B cell (primary cell): ENCODE measurements at regions not wholly inside any gene's neighbourhood (a gene's known extent, or its start where the extent isn't known, plus 50 kb on each side); places are given as distances from the start of the nearest gene placed in this dataset. TPM values are rescaled to one million over a fixed set of nuclear protein-coding genes. Genes with fewer than 3 reads are reported as not detected.
"Not testable (repeated sequence)": the region's sequence is repeated elsewhere in the genome, so short reads cannot be mapped to it uniquely, and the experiment has no call there.

ENCODE experiments used
- ATAC-seq: fragments of 200-7000 bp; cut with Tn5 transposase; one replicate; pipeline ENCODE4 v1.10.0; 2021; ENCODE audit warnings: low read depth, mild to moderate bottlenecking, moderate number of reproducible peaks, moderate library complexity
- CTCF ChIA-PET: fragments of 350-600 bp; sonication (Branson Sonifier 250); formaldehyde crosslinking; loops from one replicate; lab custom pipeline; 2021; ENCODE audit warnings: antibody characterized with exemption, inconsistent platforms; lab: Charles Lee
- POLR2A ChIA-PET: fragments of 350-600 bp; sonication (Branson Sonifier 250); formaldehyde crosslinking; loops from one replicate; lab custom pipeline; 2021; ENCODE audit warnings: antibody characterized with exemption; lab: Charles Lee
- DNase-seq: peaks from one replicate; pipeline ENCODE4 v3.0.0; 2013
- H2AFZ ChIP-seq: 2 replicates; pipeline ENCODE4 v1.6.1; 2012; ENCODE audit warnings: mild to moderate bottlenecking, low read depth, low read length; ENCODE audit not compliant: insufficient read depth, poor library complexity, severe bottlenecking
- H3K27ac ChIP-seq, 2 donors: 1 replicate in 1 of 2; 2 replicates in 1 of 2; pipeline ENCODE4 v1.5.1; 2012 to 2013; ENCODE audit warnings: low read length in 2 of 2, mild to moderate bottlenecking in 2 of 2, moderate library complexity in 1 of 2
- H3K27me3 ChIP-seq, 4 experiments: fragments of 200-600 bp in 1 of 4; sonication (generic) in 1 of 4; replicated peaks in 1 of 4; 1 replicate in 2 of 4; 2 replicates in 2 of 4; pipeline versions ENCODE4 v1.6.1 to v1.7.0; 2013 to 2016; ENCODE audit warnings: low read length in 3 of 4, mild to moderate bottlenecking in 2 of 4, mixed read lengths in 1 of 4, moderate library complexity in 1 of 4; ENCODE audit not compliant: insufficient read depth in 4 of 4, control insufficient read depth in 3 of 4; ENCODE audit errors: control extremely low read depth in 1 of 4
- H3K36me3 ChIP-seq, 2 experiments: replicated peaks in 1 of 2; 1 replicate in 1 of 2; 2 replicates in 1 of 2; pipeline versions ENCODE4 v1.6.1 to v1.7.1; 2013; ENCODE audit warnings: low read length in 1 of 2; ENCODE audit not compliant: insufficient read depth in 2 of 2, control insufficient read depth in 1 of 2; ENCODE audit errors: control extremely low read depth in 1 of 2, extremely low read depth in 1 of 2
- H3K4me1 ChIP-seq, 2 donors: fragments of 200-600 bp in 1 of 2; sonication (generic) in 1 of 2; 1 replicate in 1 of 2; 2 replicates in 1 of 2; pipeline versions ENCODE4 v1.5.1 to v1.6.1; 2013 to 2017; ENCODE audit warnings: low read length in 2 of 2; ENCODE audit not compliant: control insufficient read depth in 2 of 2, insufficient read depth in 2 of 2
- H3K4me2 ChIP-seq: replicated peaks from 2 replicates; pipeline ENCODE3; 2012; ENCODE audit warnings: mild to moderate bottlenecking, low read depth, low read length; ENCODE audit not compliant: poor library complexity, severe bottlenecking
- H3K4me3 ChIP-seq, 5 experiments: fragments of 200-600 bp in 1 of 5; sonication (generic) in 1 of 5; 1 replicate in 3 of 5; 2 replicates in 2 of 5; pipeline versions ENCODE4 v1.5.1 to v1.7.0; 2011 to 2016; ENCODE audit warnings: low read length in 4 of 5, mild to moderate bottlenecking in 4 of 5, low read depth in 2 of 5, control low read depth in 1 of 5, moderate library complexity in 1 of 5; ENCODE audit not compliant: insufficient read depth in 1 of 5; ENCODE audit errors: control extremely low read depth in 1 of 5, extremely low read depth in 1 of 5
- H3K79me2 ChIP-seq: fragments of 200-600 bp; sonication (generic); one replicate; pipeline ENCODE4 v1.6.0; 2016; ENCODE audit warnings: low read length; ENCODE audit not compliant: control insufficient read depth, insufficient read depth
- H3K9ac ChIP-seq: fragments of 200-600 bp; sonication (generic); 2 replicates; pipeline ENCODE4 v1.6.1; 2017; ENCODE audit warnings: mild to moderate bottlenecking, low read length, moderate library complexity
- H3K9me3 ChIP-seq, 3 donors: one replicate each; pipeline versions ENCODE4 v1.6.1 to v1.7.1; 2013; ENCODE audit warnings: low read length in 2 of 3; ENCODE audit not compliant: control insufficient read depth in 2 of 3, insufficient read depth in 1 of 3; ENCODE audit errors: control extremely low read depth in 1 of 3
- H4K20me1 ChIP-seq: 2 replicates; pipeline ENCODE4 v1.6.0; 2012; ENCODE audit warnings: mild to moderate bottlenecking, low read length; ENCODE audit not compliant: insufficient read depth, control insufficient read depth, poor library complexity, severe bottlenecking
- H3K27ac Mint-ChIP-seq: one replicate; pipeline ENCODE4 v1.8.0; 2021; ENCODE audit warnings: mixed read lengths
- H3K27me3 Mint-ChIP-seq: one replicate; pipeline ENCODE4 v1.8.0; 2021; ENCODE audit warnings: mixed read lengths
- H3K4me1 Mint-ChIP-seq: one replicate; pipeline ENCODE4 v1.8.0; 2021; ENCODE audit warnings: mixed read lengths
- H3K4me3 Mint-ChIP-seq: one replicate; pipeline ENCODE4 v1.8.0; 2021; ENCODE audit warnings: mixed read lengths
- H3K9me3 Mint-ChIP-seq: one replicate; pipeline ENCODE4 v1.8.0; 2022; ENCODE audit warnings: mixed read lengths; ENCODE audit not compliant: insufficient read depth
- WGBS: methylation state at CpG from one replicate; pipeline ENCODE4 v1.1.5; 2013; ENCODE audit warnings: missing lambda C conversion rate; ENCODE audit not compliant: insufficient coverage; 5-methylcytosine and 5-hydroxymethylcytosine counted together
- intact Hi-C: fragments of 100-400 bp; cut with micrococcal nuclease; formaldehyde crosslinking; loops from one replicate; pipeline ENCODE4 v1.10.0; 2022
- small RNA-seq: library from RNA; depleted of rRNA; stranded (forward); fragments of <200 nt; gene quantifications from one replicate; pipeline ENCODE3, GENCODE V24; 2012; ENCODE audit warnings: low replicate concordance, low read depth; ENCODE audit not compliant: insufficient read length

DNA sequence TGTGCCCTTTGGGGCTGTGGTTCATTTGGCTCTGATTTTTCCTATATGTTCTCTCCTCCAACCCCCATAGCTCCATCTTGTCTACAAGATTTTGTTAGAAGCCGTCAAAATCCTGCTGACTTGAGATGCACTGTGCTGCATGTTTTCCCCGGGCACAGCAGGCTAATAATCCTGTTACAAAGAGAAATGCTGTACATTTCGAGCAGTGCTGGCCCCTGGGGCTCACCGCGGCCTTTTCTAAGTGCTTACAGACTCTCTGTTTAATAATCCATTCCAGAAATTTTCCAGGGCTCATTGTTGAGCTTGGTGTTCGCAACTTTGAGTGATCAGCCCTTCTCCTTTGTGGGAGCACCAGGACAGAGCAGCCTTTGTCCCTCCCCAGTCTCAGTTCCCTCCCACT is 158.6 kb downstream of the OR4F15 start:
- H3K4me3 ChIP-seq, H2AFZ ChIP-seq, H3K36me3 ChIP-seq, H3K9ac ChIP-seq, H4K20me1 ChIP-seq, intact Hi-C loops, H3K4me1 ChIP-seq, H3K27me3 ChIP-seq, H3K27me3 Mint-ChIP-seq, H3K4me1 Mint-ChIP-seq, H3K9me3 ChIP-seq, H3K9me3 Mint-ChIP-seq, CTCF ChIA-PET, H3K27ac ChIP-seq, ATAC-seq, DNase-seq, H3K4me3 Mint-ChIP-seq, H3K4me2 ChIP-seq, H3K79me2 ChIP-seq, H3K27ac Mint-ChIP-seq, POLR2A ChIA-PET: not testable (repeated sequence)
- WGBS, result no CpG with 5 or more reads among the region's 6 CpGs

DNA sequence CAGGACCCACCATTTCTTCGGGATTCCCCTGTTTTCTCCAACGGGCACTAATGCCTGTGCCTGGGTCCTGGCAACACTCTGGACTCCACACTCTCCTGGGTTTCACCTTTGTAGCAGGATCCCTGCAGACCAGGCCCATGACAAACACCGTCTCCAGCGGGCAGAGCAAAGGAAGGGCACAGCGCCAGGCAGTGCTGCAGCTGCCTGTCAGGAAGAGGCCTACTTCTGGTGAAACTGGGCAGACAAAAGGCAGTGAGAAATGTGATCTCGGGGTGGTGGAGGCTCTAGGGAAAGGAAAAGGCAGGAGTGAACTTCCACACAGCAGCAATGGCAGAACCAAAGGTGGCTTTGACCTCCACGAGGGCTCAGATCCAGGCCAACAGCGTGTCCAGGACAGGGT is 165.3 kb downstream of the OR4F15 start:
- DNase-seq, H3K4me2 ChIP-seq, H2AFZ ChIP-seq, H3K27me3 Mint-ChIP-seq, CTCF ChIA-PET, H3K9me3 Mint-ChIP-seq, H3K27ac ChIP-seq, ATAC-seq, POLR2A ChIA-PET, H3K79me2 ChIP-seq, H3K27ac Mint-ChIP-seq, H3K27me3 ChIP-seq, H3K4me3 Mint-ChIP-seq, H3K36me3 ChIP-seq, intact Hi-C loops, H4K20me1 ChIP-seq, H3K9ac ChIP-seq, H3K4me3 ChIP-seq, H3K4me1 Mint-ChIP-seq, H3K4me1 ChIP-seq, H3K9me3 ChIP-seq: not testable (repeated sequence)
- WGBS, result no CpG with 5 or more reads among the region's 8 CpGs

DNA sequence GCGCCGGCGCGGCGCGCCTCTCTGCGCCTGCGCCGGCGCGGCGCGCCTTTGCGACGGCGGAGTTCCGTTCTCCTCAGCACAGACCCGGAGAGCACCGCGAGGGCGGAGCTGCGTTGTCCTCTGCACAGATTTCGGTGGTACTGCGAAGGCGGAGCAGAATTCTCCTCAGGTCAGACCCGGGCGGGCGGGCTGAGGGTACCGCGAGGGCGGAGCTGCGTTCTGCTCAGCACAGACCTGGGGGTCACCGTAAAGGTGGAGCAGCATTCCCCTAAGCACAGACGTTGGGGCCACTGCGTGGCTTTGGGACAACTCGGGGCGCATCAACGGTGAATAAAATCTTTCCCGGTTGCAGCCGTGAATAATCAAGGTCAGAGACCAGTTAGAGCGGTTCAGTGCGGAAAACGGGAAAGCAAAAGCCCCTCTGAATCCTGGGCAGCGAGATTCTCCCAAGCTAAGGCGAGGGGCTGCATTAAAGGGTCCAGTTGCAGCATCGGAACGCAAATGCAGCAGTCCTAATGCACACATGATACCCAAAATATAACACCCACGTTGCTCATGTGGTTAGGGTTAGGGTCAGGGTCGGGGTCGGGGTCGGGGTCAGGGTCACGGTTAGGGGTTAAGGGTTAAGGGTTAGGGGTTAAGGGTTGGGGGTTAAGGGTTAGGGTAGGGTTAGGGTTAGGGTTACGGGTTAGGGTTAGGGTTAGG is 168.4 kb downstream of the OR4F15 start:
- H3K27ac Mint-ChIP-seq, CTCF ChIA-PET, H3K27me3 Mint-ChIP-seq, ATAC-seq, H3K4me3 ChIP-seq, H3K79me2 ChIP-seq, H3K9ac ChIP-seq, H4K20me1 ChIP-seq, H3K27me3 ChIP-seq, POLR2A ChIA-PET, H3K4me1 Mint-ChIP-seq, intact Hi-C loops, H3K4me2 ChIP-seq, H3K4me1 ChIP-seq, H3K27ac ChIP-seq, H3K4me3 Mint-ChIP-seq, H3K36me3 ChIP-seq, H3K9me3 ChIP-seq, H2AFZ ChIP-seq, H3K9me3 Mint-ChIP-seq: not testable (repeated sequence)
- 83% methylated on average over 49 of the region's 53 CpGs for WGBS
- DNase-seq, result peak; percentile 18

Small RNA genes in the stretch of these regions (small RNA-seq; reads per million reads assigned to genes)
- not detected for gene AC140725.2
- not detected for gene MIR6859-3
